Right hindlimb (tissue), 1 donor: ENCODE measurements at regions not wholly inside any gene's neighbourhood (a gene's known extent, or its start where the extent isn't known, plus 50 kb on each side); places are given as distances from the start of the nearest gene placed in this dataset.

Source experiments
- DNase-seq: peaks from one replicate; pipeline ENCODE4 v3.0.0-alpha.2; 2018

DNA sequence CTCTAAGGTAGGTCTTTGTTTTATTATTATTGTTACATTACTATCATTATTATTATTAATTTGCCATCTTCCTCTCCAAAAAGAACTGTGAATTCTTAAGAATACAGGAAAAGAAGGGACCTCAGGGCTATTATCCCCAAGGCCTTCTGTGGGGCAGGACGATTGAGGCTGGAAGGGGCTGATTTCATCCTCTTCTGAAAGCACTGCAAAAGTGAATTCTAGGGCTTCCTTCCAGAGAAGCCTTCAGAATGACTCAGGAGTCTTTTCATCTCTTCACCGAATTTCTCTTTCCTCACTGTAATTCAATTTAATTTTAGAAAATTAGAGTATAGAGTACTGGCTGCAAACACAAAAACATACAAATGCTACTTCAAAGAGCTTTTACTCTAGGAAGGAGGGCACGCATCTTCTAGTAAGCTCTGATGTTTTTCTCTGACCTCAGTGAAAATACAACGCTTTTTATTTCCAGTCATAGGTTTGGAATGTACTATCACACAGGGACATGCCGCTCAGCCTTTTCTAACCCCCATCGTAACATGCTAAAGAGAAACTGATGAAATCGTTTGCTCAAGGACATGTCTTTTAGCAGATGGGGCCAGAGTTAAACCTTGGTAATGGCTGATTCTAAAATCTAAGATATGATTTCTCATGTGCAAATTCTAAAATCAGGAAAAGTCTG lies 280.2 kb upstream of the PITRM1 start:
- no peak for DNase-seq

DNA sequence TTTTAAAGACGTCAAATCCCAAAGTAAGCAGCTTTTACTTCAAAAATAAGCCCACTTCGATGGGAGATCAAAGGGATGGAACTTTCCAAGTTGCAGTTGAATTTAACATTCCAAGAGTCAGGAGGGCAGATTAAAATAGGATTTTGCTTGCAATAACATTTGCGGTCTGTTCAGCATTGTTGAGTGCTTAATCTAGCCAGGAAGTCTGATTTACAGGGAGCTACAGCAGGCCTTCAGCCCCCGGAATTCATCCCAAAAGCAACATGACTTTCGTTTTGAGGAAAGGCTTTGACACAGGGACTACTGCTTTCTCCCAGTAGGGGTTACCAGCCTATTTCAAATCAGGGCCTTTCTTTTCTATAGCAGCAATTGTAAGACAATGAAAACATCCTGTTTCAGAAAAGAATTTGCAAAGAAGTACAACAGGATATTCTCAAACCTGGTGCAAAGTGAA lies 279.6 kb upstream of the PITRM1 start:
- no peak for DNase-seq

DNA sequence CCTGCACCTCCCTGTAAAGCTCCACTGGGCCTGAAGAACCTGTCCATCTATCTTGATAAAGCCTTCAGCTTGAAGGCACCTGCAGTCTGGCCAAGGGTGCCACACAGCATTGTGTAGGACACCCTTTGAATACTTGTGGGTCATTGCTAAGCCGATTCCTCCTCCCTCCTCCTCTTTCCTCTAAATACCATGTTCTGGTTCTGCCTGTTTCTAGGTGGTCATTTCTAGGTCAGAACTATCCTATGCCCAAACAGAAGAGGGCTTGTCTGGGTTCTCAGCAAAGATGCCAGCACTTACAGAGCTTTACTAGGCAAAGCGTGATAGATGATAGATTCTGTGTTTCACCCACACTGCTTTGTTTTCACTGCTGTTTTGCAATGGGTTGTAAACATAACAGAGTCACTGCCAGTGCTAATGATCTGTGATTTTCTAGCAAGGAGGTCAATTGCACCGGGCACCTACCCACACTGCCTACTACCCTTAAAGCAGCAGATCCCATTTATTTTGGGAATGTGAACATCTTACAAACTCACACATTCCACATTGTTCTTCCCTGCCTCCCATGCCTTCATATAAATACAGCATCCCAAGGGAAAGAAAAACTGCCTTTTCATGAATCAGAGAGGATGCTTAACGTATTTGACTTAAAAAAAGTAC lies 279.1 kb upstream of the PITRM1 start:
- no peak for DNase-seq

DNA sequence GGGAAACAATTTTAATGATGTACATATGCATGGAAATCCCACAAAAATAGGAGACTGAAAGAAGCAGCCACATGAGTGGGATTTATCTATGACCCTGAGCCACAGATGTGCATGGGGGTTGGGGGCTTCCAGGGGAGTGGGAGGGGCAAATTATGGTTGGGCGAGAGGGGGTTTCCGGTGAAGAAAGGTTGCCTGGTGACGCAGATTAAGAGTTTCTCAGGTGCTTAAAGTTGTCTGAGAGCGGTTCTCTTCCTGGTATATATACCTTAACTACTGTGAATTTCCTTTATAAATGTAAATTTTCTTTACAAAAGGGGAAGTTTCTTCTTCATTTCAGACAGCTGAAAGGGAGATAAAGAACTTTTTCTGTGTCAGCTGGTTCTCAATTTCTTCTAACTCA lies 273.6 kb upstream of the PITRM1 start:
- DNase-seq, result no peak

DNA sequence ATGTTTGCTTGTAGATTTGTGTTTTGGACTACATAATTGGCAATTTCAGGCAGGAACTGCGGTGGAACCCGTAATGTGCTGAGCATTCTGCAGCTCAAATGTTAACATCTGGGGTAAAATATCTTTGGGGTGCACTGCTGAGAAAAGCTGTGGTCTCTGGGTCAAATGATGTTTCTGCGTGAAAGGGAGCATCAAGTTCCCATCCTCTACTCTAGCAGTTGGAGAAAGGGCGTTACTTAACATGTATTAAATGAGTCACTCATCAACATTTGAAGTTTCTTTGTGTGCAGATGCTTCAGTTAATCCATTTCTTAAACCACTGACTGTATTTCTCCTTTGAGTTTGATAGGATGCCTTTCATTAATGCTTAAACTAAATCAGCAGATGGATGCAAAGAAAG lies 273.1 kb upstream of the PITRM1 start:
- DNase-seq, result no peak

DNA sequence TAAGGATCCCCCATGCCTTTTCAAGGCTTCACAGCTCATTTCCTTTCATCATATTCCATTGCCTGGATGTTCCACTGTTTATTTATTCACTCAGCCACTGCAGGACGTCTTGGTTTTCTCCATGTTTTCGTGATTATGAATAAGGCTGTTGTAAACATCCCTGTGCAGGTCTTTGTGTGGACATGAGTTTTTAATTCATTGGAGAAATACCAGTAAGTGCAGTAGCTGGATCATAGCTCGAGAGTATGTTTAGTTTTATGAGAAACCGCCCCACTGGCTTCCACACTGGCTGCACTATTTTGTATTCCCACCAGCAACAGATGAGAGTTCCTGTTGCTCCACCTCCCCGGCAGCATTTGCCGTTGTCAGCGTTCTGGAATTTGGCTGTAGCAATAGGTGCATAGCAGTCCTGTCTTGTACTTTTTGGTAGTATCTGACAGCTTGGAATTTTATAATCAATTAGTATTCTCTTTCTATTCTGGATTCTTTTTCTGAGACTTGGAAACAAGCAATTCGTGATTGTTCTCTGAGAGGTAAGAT lies 269.9 kb upstream of the PITRM1 start:
- DNase-seq, result no peak

DNA sequence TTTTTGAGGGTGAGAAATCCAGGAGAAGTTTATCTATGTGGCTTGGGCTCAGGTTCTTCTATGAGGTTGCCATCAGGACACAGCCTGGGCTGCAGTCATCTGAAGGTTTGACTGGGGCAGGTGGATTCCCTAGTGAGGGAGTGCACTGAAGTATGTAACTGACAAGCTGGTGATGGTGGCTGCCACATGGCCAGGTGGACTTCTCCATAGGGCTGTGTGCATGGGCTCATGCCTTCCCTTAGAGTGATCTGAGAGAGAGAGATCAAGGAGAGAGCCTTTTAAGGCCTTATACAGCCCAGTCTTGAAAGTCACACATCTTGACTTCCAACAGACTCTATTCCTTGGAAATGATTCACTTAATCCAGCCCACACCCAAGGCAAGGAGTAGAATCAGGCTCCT lies 266.6 kb upstream of the PITRM1 start:
- no peak for DNase-seq

DNA sequence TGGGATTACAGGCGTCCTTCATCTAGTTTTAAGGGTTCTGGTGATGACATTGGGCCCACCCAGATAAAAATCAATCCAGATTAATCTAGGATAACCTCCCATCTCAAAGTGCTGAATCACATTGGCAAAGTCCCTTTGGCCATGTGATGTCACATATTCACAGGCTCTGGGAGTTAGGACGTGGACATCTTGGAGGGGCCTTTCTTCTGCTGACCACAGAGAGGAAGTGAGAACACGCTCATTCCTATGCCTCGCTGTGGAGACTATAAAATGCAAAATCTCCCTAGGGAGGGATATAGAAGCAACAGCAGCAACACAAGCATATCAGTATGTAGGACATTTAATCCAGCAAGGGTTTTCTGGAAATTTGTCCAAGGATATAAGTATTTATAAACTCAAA lies 266.0 kb upstream of the PITRM1 start:
- no peak for DNase-seq

DNA sequence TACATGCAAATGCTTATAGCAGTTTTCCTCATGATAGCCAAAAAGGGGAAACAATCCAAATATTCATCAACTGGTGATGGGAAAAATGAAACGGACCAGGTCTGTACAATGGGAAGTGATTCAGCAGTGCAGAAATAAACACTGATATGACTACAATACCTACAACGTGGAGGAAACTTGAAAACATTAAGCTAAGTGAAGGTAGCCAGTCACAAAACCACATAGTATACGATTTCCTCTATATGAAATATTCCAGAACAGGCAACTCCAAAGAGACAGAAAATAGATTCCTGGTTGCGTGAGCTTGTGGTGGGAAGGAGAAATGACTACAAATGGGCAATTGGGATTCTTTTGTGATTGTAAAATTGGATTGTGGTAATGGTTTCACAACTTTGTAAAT lies 263.1 kb upstream of the PITRM1 start:
- no peak for DNase-seq

DNA sequence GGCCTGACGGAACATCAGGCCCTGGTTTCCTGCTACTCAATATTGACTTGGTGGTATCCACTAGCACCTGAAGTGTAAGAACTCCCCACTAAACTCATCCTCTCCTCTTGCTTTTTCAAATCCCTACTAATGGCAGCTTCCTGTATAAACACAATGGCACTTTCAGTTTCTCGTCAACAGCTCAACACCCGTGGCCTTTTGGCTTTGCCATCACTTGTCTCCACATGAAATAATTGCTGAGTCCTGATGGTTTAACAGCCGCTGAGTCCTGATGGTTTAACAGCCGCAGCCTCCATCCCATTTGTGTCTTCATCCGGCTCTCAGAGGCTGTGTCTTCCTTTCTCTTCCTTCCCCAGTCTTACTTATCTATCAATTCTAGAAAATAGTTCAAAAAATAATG lies 261.4 kb upstream of the PITRM1 start:
- no peak for DNase-seq

DNA sequence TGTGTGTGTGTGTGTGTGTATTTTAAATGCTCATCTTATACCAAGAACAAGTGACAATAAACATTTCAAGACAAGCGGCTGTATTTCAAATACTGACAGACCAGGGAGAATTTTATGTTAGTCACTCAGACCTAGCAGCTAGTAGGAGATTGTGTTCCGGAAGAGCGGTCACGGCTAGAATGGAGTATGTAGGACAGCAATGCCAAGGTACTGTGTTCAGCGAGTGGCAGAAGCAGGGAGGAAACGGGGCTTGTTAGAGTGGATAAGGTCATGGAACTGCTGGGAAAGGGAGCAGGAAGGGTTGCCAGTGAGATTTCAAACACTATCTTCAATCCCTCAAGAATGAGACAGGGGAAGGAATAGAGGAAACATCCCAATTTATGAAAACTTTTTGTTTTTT lies 260.5 kb upstream of the PITRM1 start:
- DNase-seq, result no peak

DNA sequence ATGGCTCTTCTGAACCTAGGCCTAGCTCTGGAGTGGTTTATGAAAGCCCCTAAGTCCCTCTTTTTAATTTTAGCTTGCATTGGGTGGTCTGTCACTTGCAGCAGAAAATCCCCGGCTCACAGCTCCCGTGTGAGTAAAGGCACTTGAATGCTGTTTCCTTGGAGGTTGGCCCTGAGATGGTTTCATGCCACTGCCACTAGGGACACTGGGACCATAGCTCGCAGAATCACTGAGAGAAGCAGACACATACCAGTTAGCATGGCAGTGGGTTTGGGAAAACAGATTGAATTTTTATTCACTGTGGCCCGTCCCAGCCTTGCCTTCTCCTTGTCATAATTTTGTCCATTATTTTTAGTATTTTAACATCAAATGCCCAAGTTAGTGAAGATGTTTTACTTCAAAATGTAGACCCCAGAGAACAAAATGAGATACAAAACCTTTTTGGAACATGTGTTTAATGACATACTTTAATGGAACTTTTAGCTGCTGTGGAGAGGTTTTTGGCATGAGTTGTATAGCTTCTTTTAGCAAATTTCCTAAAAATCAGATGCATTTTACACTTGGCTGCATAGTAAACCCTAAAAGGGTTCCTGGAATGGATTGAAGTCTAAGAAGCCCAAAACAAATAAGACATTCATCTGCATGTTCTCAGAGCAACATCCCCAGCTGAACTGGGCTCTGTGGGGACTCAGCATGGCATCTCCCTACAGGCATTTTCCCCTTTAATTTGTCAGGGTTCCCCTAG lies 259.7 kb upstream of the PITRM1 start:
- DNase-seq, result no peak

DNA sequence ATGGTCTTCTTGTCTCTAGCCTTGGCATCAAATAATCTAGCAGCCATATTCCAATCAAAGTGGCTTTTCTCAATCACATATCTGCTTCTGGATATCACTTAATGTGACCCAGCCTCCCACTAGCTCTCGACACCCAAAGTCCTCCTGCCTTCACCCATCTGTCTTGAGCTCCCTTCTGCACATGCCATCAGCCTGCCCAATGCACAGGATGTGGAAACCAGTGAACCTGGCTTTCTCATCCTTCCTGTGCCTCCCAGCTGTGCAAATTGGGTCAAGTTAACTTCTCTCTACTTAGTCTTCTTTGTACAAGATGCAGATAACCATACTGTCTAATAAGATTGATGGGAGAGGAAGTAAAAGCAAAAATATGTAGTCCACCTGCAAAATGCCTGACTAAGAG lies 257.9 kb upstream of the PITRM1 start:
- DNase-seq, result no peak

DNA sequence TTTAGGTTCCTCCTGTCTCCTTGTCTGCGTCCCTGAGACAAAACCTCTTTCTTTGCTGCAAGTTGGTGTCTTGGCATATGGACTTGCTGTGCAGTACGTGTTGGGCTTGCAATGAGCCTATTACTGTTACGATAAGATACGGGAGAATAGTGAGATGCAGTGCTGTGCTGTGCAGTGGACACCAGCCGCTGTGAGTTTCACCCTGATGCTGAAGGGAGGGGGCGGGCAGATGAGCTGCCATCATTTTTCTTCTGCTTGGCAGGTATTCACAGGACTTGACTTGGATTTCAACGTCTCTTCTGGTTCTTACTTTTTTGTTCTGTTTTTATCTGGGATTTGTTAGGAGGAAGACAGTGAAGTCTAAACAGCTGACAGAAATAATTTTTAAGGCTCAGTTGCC lies 257.1 kb upstream of the PITRM1 start:
- no peak for DNase-seq

DNA sequence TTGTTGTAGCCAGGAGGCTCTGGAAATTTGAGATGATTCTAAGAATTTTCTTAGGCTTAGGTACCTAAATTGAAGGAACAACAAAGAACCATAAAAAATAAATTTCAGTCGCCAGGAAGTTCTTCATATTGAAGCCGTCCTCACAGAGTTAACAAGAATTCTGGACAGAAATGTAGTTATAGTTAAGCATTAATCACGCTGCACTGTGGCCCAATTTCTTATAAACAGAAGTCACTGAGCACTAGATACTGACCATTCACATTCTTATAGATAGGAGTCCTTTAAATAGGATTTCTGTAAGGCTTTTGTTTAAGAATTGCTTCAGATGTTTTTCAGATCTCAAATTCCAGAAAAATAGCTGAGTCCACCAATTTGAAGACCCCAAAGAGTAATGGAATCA lies 256.2 kb upstream of the PITRM1 start:
- no peak for DNase-seq

DNA sequence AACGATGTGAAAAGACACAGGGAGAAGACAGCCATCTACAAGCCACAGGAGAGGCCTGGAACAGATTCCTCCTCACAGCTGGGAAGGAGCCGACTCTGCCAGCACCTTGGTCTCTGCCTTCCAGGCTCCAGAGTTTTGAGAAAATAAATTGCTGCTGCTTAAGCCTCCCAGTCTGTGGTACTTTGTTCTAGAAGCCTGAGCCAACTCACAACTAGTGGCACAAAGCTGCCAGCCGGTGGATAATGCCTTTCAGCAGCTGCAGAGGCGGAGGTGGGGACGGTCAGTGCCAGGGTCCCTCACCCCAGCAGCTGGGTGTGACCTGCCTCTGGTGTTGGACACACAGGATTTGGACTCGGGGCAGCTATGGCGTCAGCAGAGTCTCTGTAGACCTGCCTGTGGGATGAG lies 255.4 kb upstream of the PITRM1 start:
- DNase-seq, result peak; percentile 76

DNA sequence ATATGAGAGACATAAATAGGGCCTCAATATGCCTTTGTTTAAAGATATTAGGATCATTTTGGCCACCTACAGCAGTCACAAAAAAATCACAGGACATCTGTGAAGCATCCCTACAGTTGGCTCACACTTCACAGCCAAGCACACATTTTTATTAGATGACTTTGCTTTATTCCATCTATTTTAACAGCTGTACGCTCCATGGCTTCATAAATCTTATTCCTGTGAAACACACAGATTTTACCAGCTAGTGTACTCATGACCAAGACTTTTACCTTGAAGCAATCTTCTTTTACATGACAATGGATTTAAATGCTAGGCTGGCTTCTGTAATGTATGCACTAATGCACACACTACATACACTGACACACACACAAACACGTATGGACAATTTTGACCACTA lies 254.8 kb upstream of the PITRM1 start:
- DNase-seq, result no peak

DNA sequence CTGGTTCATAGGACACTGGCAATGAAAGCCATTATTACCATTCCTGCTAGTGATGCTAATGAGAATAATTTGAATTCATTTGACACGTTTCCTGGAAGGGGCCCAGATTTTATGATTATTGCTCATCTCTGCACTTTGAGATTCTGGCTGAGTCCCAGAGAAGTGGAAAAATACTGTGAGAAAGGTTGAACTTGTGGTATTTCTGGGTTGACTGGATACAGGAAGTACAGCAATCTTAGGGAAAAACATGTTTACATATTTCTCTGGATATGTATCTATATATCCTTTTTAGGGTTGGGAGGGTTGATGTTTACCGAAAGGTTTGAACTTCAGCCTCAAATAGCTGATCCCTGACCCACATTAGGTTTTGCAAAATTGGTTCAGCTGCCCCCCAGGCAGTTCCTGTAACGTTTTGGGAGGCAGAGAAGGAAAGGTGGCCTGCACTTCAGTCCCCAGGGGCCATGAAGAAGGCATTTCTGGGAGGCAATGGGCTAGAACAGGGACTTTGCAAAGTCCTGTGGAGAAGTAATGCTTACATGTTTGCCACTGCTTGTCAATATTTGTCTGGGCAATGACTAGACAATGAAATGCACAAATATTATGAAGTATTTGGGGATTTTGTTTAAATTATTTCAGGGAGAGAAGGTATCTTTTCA lies 253.7 kb upstream of the PITRM1 start:
- no peak for DNase-seq

DNA sequence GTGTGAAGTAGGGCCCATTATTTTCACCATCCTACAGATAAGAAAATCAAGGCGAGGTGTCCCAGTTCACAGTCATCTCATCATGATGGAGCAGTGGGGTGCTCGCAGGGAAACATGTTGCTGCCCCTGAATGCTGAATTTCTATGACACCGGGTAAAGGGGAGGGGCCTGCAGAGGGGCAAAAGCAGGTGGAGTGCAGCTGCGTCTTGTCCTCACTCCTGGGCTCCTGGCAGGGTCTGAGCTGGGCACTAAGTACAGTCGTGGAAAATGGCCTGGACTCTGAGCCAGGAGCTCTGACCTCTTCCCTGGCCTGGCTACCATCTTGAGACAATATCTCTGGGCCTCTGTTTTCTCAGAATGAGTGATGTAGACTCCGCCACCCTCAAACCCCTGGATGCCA lies 253.1 kb upstream of the PITRM1 start:
- DNase-seq, result peak; percentile 54

DNA sequence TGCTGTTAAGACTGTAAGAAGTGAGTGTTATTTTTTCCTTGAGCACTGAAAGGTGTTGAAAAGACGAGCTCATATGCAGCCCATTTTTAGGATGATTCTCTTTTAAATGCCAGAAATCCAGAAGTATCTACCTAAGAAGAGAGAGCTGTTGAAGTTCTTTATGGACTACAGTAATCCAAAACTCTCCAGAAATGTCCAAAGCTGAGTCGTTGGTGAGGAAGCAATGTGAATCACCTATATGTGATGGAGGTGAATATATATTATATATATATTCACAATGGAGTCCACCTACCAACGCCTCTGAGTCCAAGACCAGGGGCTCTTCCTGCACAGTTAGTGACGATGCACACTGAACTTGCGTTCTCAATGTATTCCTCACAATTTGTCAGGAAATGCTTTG lies 252.7 kb upstream of the PITRM1 start:
- no peak for DNase-seq

DNA sequence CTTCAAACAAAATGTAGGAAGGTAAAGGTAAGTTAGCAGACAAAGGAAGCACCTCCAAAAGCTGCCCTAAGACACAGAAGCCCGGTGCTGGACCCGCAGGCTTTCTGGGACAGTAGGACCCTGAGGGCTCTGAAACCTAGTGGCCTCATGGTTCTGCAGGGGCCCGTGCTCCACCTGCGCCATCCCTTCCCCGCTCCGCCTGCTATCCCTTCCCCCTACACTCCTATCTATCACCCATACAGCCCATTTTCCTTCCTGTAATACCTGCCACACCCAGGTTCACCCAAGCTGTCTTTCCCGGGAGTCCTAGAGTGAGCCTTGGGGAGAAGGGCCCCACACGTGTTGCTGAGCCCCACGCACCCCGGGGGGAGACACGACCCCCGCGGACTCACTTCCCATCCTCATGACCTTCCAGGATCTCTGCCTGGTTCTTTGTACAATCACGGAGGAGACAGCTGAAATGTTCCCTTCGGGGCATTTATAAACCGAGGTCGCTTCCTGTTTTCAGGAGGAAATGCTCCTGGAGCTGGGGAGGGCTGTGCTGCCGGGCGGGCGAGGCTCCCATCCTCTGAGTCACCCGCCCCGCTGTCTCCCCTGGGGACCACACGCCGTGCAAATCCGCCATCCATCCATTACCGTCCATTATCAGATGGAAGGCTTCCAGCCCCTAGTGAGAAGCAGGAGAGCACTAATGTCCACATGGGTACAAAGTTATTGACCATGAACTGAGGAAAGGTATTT lies 251.7 kb upstream of the PITRM1 start:
- DNase-seq, result no peak

DNA sequence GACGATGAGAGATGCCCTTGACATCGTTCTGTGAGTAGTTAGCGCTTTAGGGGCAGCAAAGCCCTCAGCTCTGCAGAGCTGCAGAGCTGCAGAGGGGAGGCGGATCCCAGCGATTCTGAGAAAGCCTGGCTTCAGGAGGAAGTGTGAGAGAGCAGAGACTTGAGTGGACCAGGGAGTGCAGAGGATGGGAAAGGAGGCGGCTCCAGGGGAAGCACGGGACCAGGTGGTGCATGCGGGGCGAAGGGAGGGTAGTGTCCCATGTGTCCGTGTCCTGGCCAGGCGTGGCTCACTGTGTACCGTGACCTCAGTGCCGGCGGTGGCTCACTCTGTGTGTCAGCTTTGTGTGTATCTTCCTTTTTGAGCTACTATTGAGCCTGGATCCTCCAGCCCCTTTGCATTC lies 250.8 kb upstream of the PITRM1 start:
- no peak for DNase-seq

DNA sequence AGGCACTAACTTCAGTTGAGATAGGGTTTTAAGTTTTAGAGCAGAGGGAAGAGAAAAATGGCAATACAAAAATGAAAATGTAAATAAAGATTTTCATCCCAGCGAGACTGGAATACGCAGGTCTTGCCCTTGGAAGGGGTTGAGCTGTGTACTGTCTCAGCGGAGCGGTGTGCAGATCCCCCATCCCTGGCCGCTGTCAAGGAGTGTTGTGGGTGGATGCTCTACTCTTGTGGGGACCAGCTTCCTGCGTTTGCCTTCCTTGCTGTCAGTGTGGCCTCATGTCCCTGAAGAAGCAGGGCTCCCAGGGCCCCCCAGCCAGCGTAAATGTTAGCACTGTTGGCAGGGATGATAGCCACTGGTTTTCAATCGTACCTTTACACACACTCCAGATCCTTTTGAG lies 249.7 kb upstream of the PITRM1 start:
- no peak for DNase-seq
